HG03135 (cell line): ENCODE measurements at regions not wholly inside any gene's neighbourhood (a gene's known extent, or its start where the extent isn't known, plus 50 kb on each side); places are given as distances from the start of the nearest gene placed in this dataset.
A peak's percentile ranks its signal among the peaks of the same experiment; 100 is the strongest.

ENCODE experiments used
- ATAC-seq: cut with Tn5 transposase; IDR thresholded peaks from one replicate; pipeline ENCODE4 v1.9.1; 2021; ENCODE audit warnings: mild to moderate bottlenecking, moderate library complexity; ENCODE audit not compliant: unreplicated experiment

DNA sequence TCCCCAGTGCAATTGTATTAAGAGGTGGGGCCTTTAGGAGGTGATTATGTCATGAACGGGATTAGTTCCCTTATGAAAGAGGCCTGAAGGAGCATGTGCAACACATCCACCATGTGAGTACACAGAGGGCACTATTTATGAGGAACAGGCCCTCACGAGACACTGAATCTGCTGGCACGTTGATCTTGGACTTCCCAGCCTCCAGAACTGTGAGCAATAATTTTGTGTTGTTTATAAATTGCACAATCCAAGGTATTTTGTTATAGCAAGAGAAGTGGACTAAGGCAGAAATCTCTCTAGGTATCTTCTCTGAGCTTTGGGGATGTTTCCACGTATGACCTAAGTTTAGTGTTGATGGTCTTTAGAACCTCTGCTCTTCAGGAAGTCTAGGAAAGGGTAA, 149.3 kb upstream of the CBLB start:
- no peak for ATAC-seq

DNA sequence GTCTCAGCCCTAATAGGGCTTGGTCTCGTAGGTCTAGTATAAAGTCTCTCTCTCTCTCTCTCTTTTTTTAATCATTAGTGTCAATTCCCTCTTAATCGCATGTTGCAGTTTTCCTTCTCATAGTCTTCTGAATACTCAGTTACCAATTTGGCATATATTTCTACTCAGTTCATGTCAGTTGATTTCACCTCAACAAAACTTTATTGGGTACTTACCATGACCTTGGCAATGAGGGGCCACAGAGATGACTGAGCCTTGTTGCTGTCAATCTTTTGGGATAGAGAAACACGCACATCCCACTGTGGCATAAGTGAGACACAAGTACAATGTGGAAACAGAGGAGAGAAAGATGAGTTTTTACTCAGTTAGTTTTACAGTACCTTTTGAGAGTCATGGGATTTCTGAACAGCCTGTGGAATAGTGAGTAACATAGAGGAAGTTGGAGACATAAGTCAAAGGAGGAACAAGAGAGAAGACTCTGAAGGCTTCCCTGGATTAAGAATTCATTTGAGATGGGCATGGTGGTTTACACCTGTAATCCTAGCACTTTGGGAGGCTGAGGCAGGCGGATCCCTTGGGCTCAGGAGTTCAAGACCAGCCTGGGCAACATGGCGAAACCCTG, 150.2 kb upstream of the CBLB start:
- ATAC-seq = no peak

DNA sequence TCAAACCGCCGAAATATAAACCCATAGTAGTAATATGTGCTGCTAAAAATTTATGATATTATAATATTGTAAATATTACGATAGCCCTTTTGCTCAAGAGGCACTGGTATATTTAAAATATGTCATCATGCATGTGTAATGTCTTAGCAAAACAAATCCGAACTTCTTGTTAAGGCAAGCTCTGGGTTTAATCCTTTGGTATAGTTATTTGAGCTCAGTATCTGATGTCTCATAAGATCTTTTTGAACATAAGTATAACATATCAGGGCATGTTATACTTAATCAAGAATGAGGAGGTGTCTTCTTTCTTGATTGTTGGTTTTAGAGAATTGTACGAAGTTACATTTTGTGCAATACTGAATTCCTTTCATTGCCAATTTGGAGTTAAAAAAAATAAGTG, 154.1 kb upstream of the CBLB start:
- no peak for ATAC-seq

DNA sequence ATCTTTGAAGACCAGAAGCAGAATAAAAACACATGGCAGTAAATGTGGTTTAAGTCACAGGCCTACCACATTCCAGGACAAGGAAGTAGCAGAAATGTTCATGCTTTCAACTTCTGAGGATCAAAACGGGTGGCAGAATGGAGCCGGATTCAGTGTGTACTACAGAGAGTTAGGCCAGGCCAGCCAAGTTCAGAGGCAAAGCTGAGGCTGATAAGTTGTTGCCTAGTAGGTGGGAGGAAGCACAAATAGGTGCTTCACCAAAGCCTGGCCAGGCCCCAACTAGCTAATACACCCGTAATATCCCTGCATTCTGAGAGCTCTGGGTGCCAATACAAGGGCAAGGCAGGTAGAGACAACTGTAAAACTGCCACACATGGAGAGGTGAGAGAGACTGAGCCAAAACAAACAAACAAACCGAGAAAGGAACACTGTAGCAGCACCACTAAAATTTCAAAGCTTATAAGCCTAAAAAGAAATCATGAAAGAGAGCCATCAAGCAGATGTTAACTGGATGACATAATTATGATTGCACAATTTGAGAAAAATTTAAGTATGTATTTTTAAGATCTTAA, 156.4 kb upstream of the CBLB start:
- ATAC-seq = no peak

DNA sequence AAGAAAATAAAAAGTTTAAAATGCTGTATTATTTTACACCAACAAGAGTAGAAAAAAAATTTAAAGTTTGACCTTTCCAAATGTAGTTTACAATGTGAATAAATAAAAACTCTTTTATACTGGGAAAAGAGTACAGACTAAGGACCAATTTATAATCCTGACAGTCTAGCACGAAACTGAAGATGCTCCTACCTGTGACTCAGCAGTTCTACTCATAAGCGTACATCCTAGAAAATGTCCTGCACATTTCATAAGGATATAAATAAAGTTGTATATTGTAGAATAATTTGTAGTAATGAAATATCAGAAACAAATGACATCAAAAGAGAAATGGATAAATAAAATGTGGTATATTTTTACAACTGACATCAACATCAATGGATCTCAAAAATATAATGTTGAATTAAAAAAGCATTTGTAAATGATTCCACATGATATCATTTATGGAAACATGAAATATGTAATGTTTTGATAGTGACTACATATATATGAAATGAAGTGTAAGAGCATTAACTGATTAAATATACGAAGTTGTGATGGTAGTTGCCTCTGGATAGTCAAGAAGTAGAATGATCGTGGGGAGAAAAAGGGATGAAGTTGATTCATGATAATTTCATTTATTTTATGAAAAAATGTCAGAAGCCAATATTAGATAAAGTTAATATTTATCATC, 161.3 kb upstream of the CBLB start:
- no peak for ATAC-seq

DNA sequence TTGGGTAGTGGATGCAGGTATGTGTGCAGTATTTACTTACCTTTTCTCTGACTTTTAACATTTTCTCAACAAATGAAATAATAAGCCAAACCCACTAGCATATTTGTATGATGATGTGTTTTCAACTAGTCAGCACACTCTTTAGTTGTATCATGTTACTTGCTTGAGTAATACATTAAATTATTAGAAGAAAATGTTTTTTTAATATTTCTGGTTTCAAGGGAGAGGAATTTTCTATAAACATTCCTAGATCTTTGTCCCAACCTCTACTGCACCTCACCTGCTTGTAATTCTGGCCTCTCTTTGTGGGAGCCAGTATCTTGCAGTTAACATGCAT, 161.8 kb upstream of the CBLB start:
- ATAC-seq = no peak

DNA sequence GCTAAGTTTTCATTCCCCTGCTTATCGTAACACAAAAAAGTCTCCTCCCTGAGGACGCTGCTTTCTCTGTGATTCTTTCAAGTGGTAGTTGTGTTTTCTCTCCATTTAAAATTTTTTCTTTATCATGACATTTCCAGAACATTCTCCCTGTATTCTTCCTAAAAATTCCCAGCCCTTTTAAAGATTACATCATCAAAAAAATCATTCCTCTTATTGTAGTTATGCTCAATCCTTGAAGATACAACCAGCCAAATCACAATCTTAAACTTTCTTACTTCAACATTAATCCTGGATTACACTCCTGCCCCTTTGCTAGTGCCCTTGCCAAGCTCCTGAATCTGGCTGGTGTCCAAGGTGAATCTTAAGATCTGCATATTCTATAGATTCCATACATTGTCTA, 163.7 kb upstream of the CBLB start:
- ATAC-seq = no peak

DNA sequence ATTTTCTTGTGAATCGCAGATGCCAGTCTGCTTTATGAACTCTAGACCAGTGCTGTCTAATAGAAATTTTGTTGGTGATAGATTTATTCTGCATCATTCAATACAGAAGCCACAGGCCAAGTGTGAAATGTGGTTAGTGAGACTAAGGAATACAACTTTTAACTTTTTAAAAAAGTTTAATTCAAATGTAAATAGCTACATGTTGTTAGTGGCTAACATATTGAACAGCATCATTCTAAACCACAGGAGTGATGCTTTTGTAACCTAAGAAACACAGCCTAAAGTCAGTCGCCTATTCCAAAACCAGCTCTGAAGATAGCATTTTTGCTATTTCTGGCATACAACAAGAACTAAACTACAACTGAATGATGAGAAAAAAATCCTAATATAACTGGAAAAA, 164.8 kb upstream of the CBLB start:
- no peak for ATAC-seq

DNA sequence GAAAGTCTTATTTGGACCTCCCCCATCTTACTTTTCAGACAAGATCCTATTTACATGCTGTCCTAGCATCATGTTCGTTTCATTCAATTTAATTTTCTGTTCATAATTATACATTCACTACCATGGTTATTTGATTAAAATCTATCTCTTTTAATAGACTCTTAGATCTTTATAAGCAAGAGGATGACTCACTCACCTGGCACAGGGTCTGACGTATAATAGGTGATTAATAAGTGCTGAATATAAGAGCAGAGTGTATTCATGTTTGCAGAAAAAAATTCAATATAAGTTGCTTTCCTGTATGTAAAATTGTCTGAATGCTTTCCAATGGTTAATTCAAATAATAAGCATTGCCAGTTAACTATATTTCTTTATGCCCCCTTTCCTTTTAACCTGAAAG, 165.5 kb upstream of the CBLB start:
- ATAC-seq = no peak

DNA sequence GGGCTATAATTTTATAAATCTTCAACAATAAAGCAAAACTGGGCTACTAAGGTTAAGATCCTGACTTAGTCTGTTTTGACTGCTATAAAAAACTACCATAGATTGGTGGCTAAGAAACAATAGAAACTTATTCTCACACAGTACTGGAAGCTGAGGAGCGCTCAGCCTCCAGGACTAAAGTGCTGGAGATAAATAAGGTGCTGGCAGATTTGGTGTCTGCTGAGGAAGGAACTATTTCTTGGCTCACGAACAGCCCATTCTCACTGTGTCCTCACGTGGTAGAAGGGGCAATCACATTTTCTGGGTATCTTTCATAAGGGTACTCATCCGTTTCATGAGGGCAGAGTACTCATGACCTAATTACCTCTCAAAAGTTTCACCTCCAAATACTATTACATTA, 166.8 kb upstream of the CBLB start:
- ATAC-seq = no peak

DNA sequence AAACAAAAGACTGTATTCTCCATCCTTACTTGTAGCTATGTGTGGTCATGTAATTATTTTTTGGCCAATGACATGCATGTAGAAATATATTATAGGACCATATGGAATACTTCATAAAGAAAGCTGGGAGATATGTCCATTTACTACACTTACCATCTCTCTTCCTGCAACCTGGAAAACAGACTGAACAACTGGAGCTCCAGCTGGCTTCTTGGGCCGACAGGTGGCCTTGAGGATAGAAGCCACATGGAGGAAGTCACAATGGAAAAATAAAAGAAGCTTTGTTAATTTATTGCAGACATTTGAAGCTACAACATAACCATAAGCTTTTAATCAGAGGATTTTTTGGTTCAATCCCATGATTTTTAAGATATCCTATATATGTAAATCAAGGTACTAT, 167.9 kb upstream of the CBLB start:
- ATAC-seq = no peak

DNA sequence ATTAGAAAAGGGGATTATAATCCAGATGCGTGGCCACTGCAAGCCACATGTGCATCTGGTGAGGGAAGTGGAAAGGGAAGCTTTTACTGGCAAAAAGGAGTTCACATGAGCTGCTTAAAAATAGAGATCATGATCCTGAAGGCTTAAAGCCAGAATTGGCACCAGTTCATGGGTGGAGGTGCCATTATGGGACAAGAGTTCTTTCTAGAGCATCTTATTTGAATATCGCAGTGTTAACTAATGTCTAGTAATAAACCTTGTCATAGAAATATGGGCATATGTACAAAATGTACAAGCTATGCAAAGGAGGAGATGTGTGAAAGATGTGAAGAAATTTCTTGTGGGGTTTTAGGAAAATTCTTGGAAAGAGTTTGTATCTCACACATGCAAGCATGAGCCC, 178.4 kb upstream of the CBLB start:
- ATAC-seq = no peak

DNA sequence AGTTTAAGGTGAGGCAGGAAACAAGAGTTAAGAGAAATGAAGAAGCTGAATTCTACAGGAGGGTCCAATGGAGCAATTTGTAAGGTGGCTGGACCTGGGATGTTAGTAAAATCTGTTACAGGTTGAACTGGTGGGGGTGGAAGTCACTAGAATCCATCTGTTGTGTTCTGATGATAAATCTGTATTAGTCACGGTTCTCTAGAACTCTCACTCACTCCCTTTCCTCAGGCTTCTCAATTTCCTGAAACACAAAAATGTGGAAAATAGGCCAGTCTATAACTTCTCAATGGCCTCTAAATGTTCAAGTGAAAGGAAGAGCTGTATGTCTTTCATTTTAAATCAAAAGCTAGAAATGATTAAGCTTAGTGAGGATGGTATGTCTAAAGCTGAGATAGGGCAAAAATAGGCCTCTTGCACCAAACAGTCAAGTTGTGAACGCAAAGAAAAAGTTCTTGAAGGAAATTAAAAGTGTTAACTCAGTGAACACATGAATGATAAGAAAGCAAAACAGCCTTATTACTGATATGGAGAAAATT, 180.2 kb upstream of the CBLB start:
- no peak for ATAC-seq

DNA sequence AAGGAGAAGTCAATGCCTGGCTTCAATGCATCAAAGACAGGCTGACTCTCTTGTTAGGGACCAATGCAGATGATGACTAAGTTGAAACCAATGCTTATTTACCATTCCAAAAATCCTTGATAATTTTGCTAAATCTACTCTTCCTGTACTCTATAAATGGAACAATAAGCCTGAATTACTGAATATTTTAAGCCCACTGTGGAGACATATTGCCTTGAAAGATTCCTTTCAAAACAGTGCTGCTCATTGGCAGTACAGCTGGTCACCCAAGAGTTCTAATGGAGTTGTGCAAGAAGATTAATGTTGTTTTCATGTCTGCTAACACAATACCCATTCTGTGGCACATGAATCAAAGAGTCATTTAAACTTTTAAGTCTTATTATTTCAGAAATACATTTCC, 181.0 kb upstream of the CBLB start:
- ATAC-seq = no peak

DNA sequence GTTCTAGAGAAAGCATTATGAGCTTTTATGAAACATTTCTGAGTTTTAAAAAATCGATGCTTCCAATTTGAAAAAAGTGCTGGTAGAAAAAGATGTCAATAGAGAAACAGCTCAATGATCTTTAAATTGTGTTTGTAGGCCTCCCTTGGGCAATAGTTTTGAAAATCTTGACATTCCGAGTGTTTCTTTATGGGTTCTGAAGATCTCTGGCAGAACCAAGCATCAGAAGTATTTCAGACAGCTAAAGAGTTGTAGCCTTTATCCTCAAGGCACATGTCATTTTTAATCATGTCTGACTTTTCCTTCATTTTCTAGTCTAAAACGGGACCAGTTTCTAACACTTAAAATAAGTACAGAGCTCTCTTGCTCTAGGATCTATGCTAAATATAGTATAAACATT, 188.1 kb upstream of the CBLB start:
- ATAC-seq = no peak

DNA sequence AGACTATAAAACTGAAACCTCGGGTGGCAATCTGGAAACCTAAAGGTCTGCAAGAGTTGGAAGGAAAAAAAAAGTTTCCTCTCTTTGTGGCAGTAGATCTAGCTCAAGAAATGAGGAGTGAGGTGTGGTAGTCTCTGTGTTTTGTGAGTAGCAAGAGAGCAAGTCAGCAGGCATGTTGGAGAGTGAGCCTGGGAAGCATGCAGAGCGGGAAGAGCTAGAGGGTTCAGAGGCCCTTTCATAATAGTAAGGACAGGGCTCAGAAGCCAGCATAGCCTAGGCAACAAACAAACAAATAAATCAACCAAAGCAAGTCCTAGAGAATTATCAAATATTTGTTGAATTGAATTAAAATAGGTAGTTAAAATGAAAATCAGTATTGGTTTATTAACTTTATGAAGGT, 189.7 kb upstream of the CBLB start:
- no peak for ATAC-seq

DNA sequence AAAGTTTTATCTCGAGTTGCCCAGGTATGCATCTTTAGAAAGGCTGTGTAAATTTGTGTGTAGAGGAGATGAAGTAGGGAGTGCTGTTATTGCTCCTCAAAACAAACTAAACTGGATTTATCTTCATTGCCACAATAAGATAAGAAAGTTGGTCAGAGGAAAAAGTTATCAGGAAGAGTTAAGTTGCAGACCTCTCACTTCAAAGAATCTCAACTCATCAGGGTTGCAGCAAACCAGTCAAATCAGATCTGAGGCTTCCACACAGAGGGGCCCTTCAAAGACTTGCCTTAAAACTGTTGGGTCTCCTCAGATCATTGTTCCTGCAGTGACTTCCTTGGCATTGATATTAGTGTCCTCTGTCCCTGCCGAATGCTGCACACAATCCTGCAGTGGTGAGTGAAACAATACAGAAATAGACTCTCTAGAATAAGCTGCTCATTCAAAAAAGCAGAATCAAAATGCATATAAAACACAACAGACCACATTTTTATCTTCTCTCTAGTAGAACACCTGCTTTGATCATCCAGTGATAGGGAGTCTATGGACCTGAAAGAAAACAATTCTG, 191.2 kb upstream of the CBLB start:
- ATAC-seq = no peak

DNA sequence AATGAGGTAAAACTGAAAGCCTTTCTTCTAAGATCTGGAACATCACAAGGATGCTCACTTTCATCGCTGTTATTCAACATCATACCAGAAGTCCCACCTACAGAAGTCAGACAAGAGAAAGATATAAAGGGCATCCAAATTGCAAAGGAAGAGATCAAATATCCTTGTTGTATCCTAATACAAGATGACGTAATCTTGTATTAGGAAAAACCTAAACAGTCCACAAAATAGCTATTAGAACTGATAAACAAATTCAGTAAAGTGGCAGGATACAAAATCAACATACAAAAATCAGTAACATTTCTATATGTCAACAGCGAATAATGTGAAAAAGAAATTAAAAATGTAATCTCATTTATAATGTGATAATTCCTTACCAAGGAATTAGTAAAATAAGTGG, 195.1 kb upstream of the CBLB start:
- ATAC-seq = no peak

DNA sequence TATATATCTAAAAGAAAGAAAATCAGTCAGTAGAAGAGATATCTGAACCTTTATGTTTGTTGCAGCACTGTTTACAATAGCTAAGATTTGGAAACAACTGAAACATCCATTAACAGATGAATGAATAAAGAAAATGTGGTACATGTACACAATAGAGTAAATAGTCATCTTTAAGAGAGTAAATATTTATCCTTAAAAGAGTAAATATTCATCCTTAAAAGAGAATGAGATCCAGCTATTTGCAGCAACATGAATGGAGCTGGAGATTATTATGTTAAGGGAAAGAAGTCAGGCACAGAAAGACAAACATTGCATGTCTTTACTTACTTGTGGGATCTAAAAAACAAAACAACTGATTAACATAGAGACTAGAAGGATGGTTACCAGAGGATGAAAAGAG, 197.0 kb upstream of the CBLB start:
- no peak for ATAC-seq

DNA sequence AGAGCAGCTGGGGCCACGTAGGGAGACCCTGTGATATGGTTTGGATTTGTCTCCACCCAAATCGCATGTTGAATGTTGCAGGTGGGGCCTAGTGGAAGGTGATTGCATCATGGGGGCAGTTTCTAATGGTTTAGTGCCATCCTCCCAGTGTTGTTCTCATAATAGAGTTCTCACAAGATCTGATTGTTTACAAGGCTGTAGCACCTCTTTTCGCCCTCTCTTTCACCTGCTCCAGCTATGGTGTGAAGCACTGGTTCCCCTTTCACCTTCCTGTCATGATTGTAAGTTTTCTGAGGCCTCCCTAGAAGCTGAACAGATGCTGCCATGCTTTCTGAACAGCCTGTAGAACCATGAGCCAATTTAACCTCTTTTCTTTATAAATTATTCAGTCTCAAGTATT, 198.9 kb upstream of the CBLB start:
- ATAC-seq = peak; percentile 64

DNA sequence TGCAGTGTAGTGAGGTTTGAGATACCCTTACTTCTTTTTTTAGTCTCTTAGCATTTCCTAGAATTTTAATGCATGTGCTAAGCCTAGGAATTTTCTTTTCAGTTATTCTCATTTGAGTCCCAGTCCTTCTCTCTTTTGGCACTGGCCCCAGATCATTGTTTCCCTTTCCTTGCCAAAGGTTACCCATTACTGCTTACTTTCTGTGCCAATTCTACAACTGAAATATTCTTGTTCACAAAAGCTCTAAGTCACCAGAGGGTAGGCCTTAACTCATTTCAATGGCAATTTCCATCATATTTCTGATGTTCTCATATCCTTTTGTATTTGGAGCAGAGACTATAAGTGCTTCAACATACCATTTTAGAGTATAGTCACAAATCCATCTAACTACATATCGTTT, 199.6 kb upstream of the CBLB start:
- peak; percentile 21 for ATAC-seq

DNA sequence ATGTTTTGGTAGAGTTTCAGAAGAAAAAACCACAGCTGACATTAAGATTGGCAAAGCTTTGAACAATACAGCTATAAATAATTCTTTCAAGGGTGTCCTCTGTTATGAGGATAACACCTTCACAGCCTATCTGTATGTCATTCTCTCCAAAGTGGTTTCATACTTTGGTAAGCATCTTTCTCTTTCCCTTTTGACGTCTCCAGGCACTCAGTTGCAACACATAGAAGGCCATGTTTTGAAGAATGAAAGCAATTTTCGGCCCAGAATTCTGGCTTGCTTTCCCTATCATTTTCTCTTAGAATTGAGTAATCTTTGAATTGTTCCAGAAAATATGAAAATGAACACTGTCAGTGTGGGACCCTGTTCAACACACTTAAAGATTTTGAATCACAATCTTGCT, 200.0 kb upstream of the CBLB start:
- peak; percentile 84 for ATAC-seq
